ENCODE measurements at regions not wholly inside any gene's neighbourhood (a gene's known extent, or its start where the extent isn't known, plus 50 kb on each side); places are given as distances from the start of the nearest gene placed in this dataset.
"Not testable (repeated sequence)": the region's sequence is repeated elsewhere in the genome, so short reads cannot be mapped to it uniquely, and the experiment has no call there.

- no peak for DNase-seq (ENCODE audit: low read depth in 2 of 2)
Observed at GRCh38 chr13:34358811-34359513, 541.0 kb downstream of the RFC3 start.

- no peak for DNase-seq (ENCODE audit: low read depth in 2 of 2)
Observed at GRCh38 chr13:34360702-34361101, 542.8 kb downstream of the RFC3 start.

GRCh38 chr13:34361560-34361959, 543.6 kb downstream of the RFC3 start:
- no peak for DNase-seq (ENCODE audit: low read depth in 2 of 2)

GRCh38 chr13:34363266-34363665, 545.3 kb downstream of the RFC3 start:
- DNase-seq (ENCODE audit: low read depth in 2 of 2): no peak

GRCh38 chr13:34364633-34365032, 546.7 kb downstream of the RFC3 start:
- no peak for DNase-seq (ENCODE audit: low read depth in 2 of 2)

GRCh38 chr13:34369931-34370330, 552.0 kb downstream of the RFC3 start:
- no peak for DNase-seq (ENCODE audit: low read depth in 2 of 2)

- no peak for DNase-seq (ENCODE audit: low read depth in 2 of 2)
Observed at GRCh38 chr13:34371108-34371507, 553.2 kb downstream of the RFC3 start.

- DNase-seq (ENCODE audit: low read depth in 2 of 2): no peak
Observed at GRCh38 chr13:34371645-34372395, 553.9 kb downstream of the RFC3 start.

- no peak for DNase-seq (ENCODE audit: low read depth in 2 of 2)
Observed at GRCh38 chr13:34372581-34372980, 554.6 kb downstream of the RFC3 start.

- DNase-seq (ENCODE audit: low read depth in 2 of 2): no peak
Observed at GRCh38 chr13:34376483-34376882, 558.5 kb downstream of the RFC3 start.

GRCh38 chr13:34381228-34381627, 560.8 kb upstream of the NBEA start:
- DNase-seq (ENCODE audit: low read depth in 2 of 2): no peak

- DNase-seq (ENCODE audit: low read depth in 2 of 2): no peak
Observed at GRCh38 chr13:34383728-34384127, 558.3 kb upstream of the NBEA start.

- DNase-seq (ENCODE audit: low read depth in 2 of 2): not testable (repeated sequence)
Observed at GRCh38 chr13:34386229-34386628, 555.8 kb upstream of the NBEA start.

- DNase-seq (ENCODE audit: low read depth in 2 of 2): no peak
Observed at GRCh38 chr13:34391076-34391475, 551.0 kb upstream of the NBEA start.

- DNase-seq (ENCODE audit: low read depth in 2 of 2): no peak
Observed at GRCh38 chr13:34401696-34402095, 540.4 kb upstream of the NBEA start.

- DNase-seq (ENCODE audit: low read depth in 2 of 2): no peak
Observed at GRCh38 chr13:34405410-34406181, 536.5 kb upstream of the NBEA start.

- DNase-seq (ENCODE audit: low read depth in 2 of 2): no peak
Observed at GRCh38 chr13:34408640-34409039, 533.4 kb upstream of the NBEA start.

GRCh38 chr13:34409496-34410182, 532.4 kb upstream of the NBEA start:
- no peak for DNase-seq (ENCODE audit: low read depth in 2 of 2)

- DNase-seq (ENCODE audit: low read depth in 2 of 2): no peak
Observed at GRCh38 chr13:34410678-34411077, 531.4 kb upstream of the NBEA start.

GRCh38 chr13:34411177-34411576, 530.9 kb upstream of the NBEA start:
- DNase-seq (ENCODE audit: low read depth in 2 of 2): no peak

GRCh38 chr13:34411894-34412293, 530.2 kb upstream of the NBEA start:
- DNase-seq (ENCODE audit: low read depth in 2 of 2): no peak

- no peak for DNase-seq (ENCODE audit: low read depth in 2 of 2)
Observed at GRCh38 chr13:34412295-34412694, 529.8 kb upstream of the NBEA start.
